HepG2 (cell line): ENCODE measurements at regions not wholly inside any gene's neighbourhood (a gene's known extent, or its start where the extent isn't known, plus 50 kb on each side); places are given as distances from the start of the nearest gene placed in this dataset.

ENCODE experiments used
- BHLHE40 ChIP-seq: IDR thresholded peaks from 2 replicates; pipeline ENCODE4 v1.6.1; 2011; ENCODE audit warnings: low read length, improper control_type of control experiment
- MAX ChIP-seq: IDR thresholded peaks from 2 replicates; pipeline ENCODE4 v1.6.1; 2012; ENCODE audit warnings: inconsistent platforms
- NBN ChIP-seq: fragments of 450-650 bp; conservative IDR thresholded peaks from 2 replicates; pipeline ENCODE4 v1.6.1; 2017
- RAD21 ChIP-seq: fragments of 450-650 bp; formaldehyde crosslinking; IDR thresholded peaks from 2 replicates; pipeline ENCODE4 v1.5.0; 2020; ENCODE audit warnings: mild to moderate bottlenecking
- RFX5 ChIP-seq: IDR thresholded peaks from 2 replicates; pipeline ENCODE4 v1.6.1; 2011; ENCODE audit warnings: low read depth, low read length, improper control_type of control experiment
- SKI ChIP-seq: fragments of 450-650 bp; IDR thresholded peaks from one replicate; pipeline ENCODE4 v1.6.1; 2018; ENCODE audit warnings: mild to moderate bottlenecking; ENCODE audit not compliant: partially characterized antibody
- SRF ChIP-seq: IDR thresholded peaks from 2 replicates; pipeline ENCODE4 v1.6.1; 2011; ENCODE audit warnings: mild to moderate bottlenecking, low read depth, low read length, moderate library complexity
- TP53 ChIP-seq: sonication (generic); formaldehyde crosslinking; conservative IDR thresholded peaks from 2 replicates; pipeline ENCODE4 v1.4.0; 2020; ENCODE audit warnings: missing genetic modification reagents
- YY1 ChIP-seq: IDR thresholded peaks from 2 replicates; pipeline ENCODE4 v1.6.1; 2011; ENCODE audit warnings: low read length, low read depth, moderate library complexity, mild to moderate bottlenecking; ENCODE audit not compliant: insufficient read depth, insufficient replicate concordance
- ZMYM3 ChIP-seq: sonication (generic); formaldehyde crosslinking; IDR thresholded peaks from 2 replicates; pipeline ENCODE4 v1.5.1; 2020; ENCODE audit warnings: mild to moderate bottlenecking, missing genetic modification reagents
- ZNF24 ChIP-seq: fragments of 450-650 bp; IDR thresholded peaks from 2 replicates; pipeline ENCODE4 v1.6.1; 2017; ENCODE audit warnings: antibody characterized with exemption, mild to moderate bottlenecking
- ZNF775 ChIP-seq: sonication (generic); formaldehyde crosslinking; IDR thresholded peaks from 2 replicates; pipeline ENCODE4 v1.4.0; 2020; ENCODE audit warnings: missing genetic modification reagents, mild to moderate bottlenecking, moderate library complexity, borderline replicate concordance
- TF ChIP-seq, protein P1 (sequence below), 2 experiments: sonication (generic) in 1 of 2; formaldehyde crosslinking in 1 of 2; IDR thresholded peaks; 2 replicates each; pipeline versions ENCODE4 v1.5.1 to v1.6.1; 2011 to 2020; ENCODE audit warnings: borderline replicate concordance in 1 of 2, low read depth in 1 of 2, low read length in 1 of 2, mild to moderate bottlenecking in 1 of 2, missing genetic modification reagents in 1 of 2, moderate library complexity in 1 of 2
- TF ChIP-seq, protein P2 (sequence below): sonication (generic); formaldehyde crosslinking; IDR thresholded peaks from 2 replicates; pipeline ENCODE4 v1.5.0; 2020; ENCODE audit warnings: mild to moderate bottlenecking, missing genetic modification reagents, moderate library complexity

GRCh38 chr4:156690572-156690971, 281.0 kb downstream of the PDGFC start:
- TF ChIP-seq, protein P1, sequence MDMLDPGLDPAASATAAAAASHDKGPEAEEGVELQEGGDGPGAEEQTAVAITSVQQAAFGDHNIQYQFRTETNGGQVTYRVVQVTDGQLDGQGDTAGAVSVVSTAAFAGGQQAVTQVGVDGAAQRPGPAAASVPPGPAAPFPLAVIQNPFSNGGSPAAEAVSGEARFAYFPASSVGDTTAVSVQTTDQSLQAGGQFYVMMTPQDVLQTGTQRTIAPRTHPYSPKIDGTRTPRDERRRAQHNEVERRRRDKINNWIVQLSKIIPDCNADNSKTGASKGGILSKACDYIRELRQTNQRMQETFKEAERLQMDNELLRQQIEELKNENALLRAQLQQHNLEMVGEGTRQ (IDR thresholded peaks at IDR 0.05; ENCODE audit: low read depth, low read length) = no peak
- TF ChIP-seq, protein P1 (CRISPR knock-in tag; IDR thresholded peaks at IDR 0.05; ENCODE audit: borderline replicate concordance) = no peak
- TF ChIP-seq SRF (no peak), ZNF24 (no peak), ZNF775 (CRISPR knock-in tag) (no peak), RFX5 (no peak), MAX (no peak), ZMYM3 (CRISPR knock-in tag) (no peak), BHLHE40 (no peak), TP53 (CRISPR knock-in tag) (no peak), YY1 (no peak), RAD21 (CRISPR knock-in tag) (no peak), NBN (no peak), SKI (no peak)
- TF ChIP-seq, protein P2, sequence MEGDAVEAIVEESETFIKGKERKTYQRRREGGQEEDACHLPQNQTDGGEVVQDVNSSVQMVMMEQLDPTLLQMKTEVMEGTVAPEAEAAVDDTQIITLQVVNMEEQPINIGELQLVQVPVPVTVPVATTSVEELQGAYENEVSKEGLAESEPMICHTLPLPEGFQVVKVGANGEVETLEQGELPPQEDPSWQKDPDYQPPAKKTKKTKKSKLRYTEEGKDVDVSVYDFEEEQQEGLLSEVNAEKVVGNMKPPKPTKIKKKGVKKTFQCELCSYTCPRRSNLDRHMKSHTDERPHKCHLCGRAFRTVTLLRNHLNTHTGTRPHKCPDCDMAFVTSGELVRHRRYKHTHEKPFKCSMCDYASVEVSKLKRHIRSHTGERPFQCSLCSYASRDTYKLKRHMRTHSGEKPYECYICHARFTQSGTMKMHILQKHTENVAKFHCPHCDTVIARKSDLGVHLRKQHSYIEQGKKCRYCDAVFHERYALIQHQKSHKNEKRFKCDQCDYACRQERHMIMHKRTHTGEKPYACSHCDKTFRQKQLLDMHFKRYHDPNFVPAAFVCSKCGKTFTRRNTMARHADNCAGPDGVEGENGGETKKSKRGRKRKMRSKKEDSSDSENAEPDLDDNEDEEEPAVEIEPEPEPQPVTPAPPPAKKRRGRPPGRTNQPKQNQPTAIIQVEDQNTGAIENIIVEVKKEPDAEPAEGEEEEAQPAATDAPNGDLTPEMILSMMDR (CRISPR knock-in tag) = no peak
